Panc1 (cell line): ENCODE measurements at regions not wholly inside any gene's neighbourhood (a gene's known extent, or its start where the extent isn't known, plus 50 kb on each side); places are given as distances from the start of the nearest gene placed in this dataset.

Source experiments
- ATAC-seq: fragments of 200-7000 bp; cut with Tn5 transposase; 2 replicates; pipeline ENCODE4 v1.9.1; 2020; ENCODE audit warnings: mild to moderate bottlenecking, moderate library complexity
- BruUV-seq: library from RNA; stranded (reverse); fragments of 400-500 nt; replicated peaks from 2 replicates; lab custom pipeline; 2021; lab: Mats Ljungman, UMichigan
- CTCF ChIA-PET: fragments of 300-600 bp; sonication (Branson Sonifier 250); formaldehyde crosslinking; loops from one replicate; lab custom pipeline; 2022; ENCODE audit warnings: antibody characterized with exemption; lab: Charles Lee
- POLR2A ChIA-PET: fragments of 300-600 bp; sonication (Branson Sonifier 250); formaldehyde crosslinking; loops from one replicate; lab custom pipeline; 2022; ENCODE audit warnings: antibody characterized with exemption; lab: Charles Lee
- DNase-seq: peaks from one replicate; pipeline ENCODE4 v3.0.0-alpha.2; 2010; ENCODE audit warnings: low read depth, low spot score
- H3K27ac ChIP-seq: 2 replicates; pipeline ENCODE4 v1.5.1; 2011; ENCODE audit warnings: mild to moderate bottlenecking, low read length, inconsistent platforms
- H3K27me3 ChIP-seq: fragments of 200-500 bp; sonication (Bioruptor generic); 2 replicates; pipeline ENCODE4 v1.6.0; 2014; ENCODE audit warnings: low read length, inconsistent platforms; ENCODE audit not compliant: control insufficient read depth, insufficient read depth
- H3K36me3 ChIP-seq: fragments of 200-500 bp; sonication (Bioruptor generic); 2 replicates; pipeline ENCODE4 v1.5.1; 2014; ENCODE audit warnings: inconsistent platforms, mild to moderate bottlenecking, low read length, moderate library complexity; ENCODE audit not compliant: control insufficient read depth, insufficient read depth
- H3K4me1 ChIP-seq: 2 replicates; pipeline ENCODE4 v1.5.1; 2011; ENCODE audit warnings: inconsistent platforms, mild to moderate bottlenecking, low read length, moderate library complexity; ENCODE audit not compliant: control insufficient read depth, insufficient read depth
- H3K4me3 ChIP-seq, 2 experiments: 2 replicates each; pipeline ENCODE4 v1.5.1; 2011 to 2012; ENCODE audit warnings: low read depth in 2 of 2, low read length in 2 of 2, mild to moderate bottlenecking in 2 of 2, inconsistent platforms in 1 of 2, moderate library complexity in 1 of 2
- H3K9me3 ChIP-seq: fragments of 200-500 bp; sonication (Bioruptor generic); 2 replicates; pipeline ENCODE4 v1.5.1; 2014; ENCODE audit warnings: low read depth, mild to moderate bottlenecking, inconsistent platforms, low read length, moderate library complexity; ENCODE audit not compliant: control insufficient read depth, insufficient read depth
- CTCF ChIP-seq: fragments of 450-650 bp; IDR thresholded peaks from 2 replicates; pipeline ENCODE4 v1.5.1; 2017; ENCODE audit warnings: mild to moderate bottlenecking
- POLR2AphosphoS5 ChIP-seq: IDR thresholded peaks from 2 replicates; pipeline ENCODE4 v1.6.1; 2012; ENCODE audit warnings: mild to moderate bottlenecking, low read depth, low read length, moderate library complexity
- REST ChIP-seq, 2 experiments: IDR thresholded peaks; 2 replicates each; pipeline ENCODE4 v1.6.1; 2011 to 2012; ENCODE audit warnings: low read depth in 2 of 2, control low read depth in 1 of 2, low read length in 1 of 2, mild to moderate bottlenecking in 1 of 2, moderate library complexity in 1 of 2; ENCODE audit not compliant: insufficient read depth in 1 of 2
- SIN3A ChIP-seq: IDR thresholded peaks from 2 replicates; pipeline ENCODE4 v1.6.1; 2012; ENCODE audit warnings: low read depth, mild to moderate bottlenecking, low read length, moderate library complexity, borderline replicate concordance; ENCODE audit not compliant: insufficient read depth
- TCF7L2 ChIP-seq: IDR thresholded peaks from 2 replicates; pipeline ENCODE4 v1.6.1; 2011; ENCODE audit warnings: mild to moderate bottlenecking, low read depth, low read length, inconsistent platforms
- in situ Hi-C: cut with HindIII; loops from 2 replicates; pipeline ENCODE4 v1.10.0; 2016; ENCODE audit warnings: low sequenced_read_pairs, low pct_unique_long_range_greater_than_20kb
- intact Hi-C: fragments of 100-400 bp; cut with micrococcal nuclease; formaldehyde crosslinking; loops from one replicate; pipeline ENCODE4 v1.10.0; 2022; ENCODE audit not compliant: unreplicated experiment

DNA sequence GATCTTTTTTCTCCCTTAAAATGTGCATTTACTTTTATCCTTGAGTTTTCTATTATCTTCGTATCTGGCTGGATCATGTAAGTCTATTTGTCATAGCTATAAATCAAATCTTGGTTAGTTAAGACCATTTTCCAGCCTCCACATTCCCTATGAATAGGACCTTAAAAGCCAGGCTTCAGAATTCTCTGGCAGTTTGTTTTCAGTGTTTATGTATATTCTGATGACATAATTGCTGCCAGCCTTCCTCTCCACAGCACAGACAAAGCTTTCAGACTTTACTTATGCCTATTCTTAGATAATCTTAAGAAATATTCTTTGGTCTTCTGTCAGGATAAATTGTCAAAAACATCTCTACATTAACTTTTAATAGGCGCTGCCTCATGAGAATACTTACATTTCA lies 870.8 kb upstream of the SPRY2 start:
- Histone ChIP-seq H3K4me3 (no peak overlapping the region), H3K27ac (no peak overlapping the region), H3K4me1 (no peaks in the 10 kb centered on the region), H3K36me3 (no peaks in the 10 kb centered on the region), H3K9me3 (no peaks in the 10 kb centered on the region), H3K27me3 (no peaks in the 10 kb centered on the region)
- CTCF ChIA-PET = no interaction called here
- in situ Hi-C loops (no loop called here), intact Hi-C loops (no loop called here)
- BruUV-seq = no TSS peak
- DNase-seq = no peak
- no peak for TF ChIP-seq CTCF
- no peak for TF ChIP-seq POLR2AphosphoS5
- TF ChIP-seq SIN3A = no peak
- TF ChIP-seq REST (IDR thresholded peaks at IDR 0.05; ENCODE audit: insufficient read depth in 1 of 2, low read depth in 2 of 2, low read length in 1 of 2) = no peak
- no peak for TF ChIP-seq TCF7L2
- POLR2A ChIA-PET = no interaction called here
- ATAC-seq = no peak

DNA sequence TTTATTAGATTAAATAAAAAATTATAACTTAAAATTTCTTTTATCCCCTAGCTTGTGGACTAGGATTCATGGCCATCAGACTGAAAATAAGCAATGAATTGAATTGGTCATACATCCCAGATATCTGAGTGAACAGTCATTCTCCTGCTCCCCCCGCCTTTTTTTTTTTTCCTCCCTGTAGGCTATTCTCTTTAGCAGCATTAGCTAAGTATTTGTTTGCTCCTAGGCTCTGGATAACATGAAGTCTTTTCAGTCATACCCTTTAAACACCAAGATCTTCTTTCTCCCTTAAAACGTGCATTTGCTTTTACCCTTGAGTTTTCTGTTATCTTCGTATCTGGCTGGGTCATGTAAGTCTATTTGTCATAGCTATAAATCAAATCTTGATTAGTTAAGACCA lies 866.7 kb upstream of the SPRY2 start:
- Histone ChIP-seq H3K4me1 (no peaks in the 10 kb centered on the region), H3K27ac (no peak overlapping the region), H3K27me3 (no peaks in the 10 kb centered on the region), H3K4me3 (no peak overlapping the region), H3K36me3 (no peaks in the 10 kb centered on the region), H3K9me3 (no peaks in the 10 kb centered on the region)
- TF ChIP-seq POLR2AphosphoS5 (no peak), TCF7L2 (no peak), SIN3A (no peak), CTCF (no peak), REST (IDR thresholded peaks at IDR 0.05; ENCODE audit: insufficient read depth in 1 of 2, low read depth in 2 of 2, low read length in 1 of 2) (no peak)
- intact Hi-C loops (no loop called here), in situ Hi-C loops (no loop called here)
- ChIA-PET CTCF (interaction anchor here (0.7 kb wide), 1 partner anchor 965 kb away, joined by 3 read pairs; no protein-coding TSS in a partner anchor), POLR2A (no interaction called here)
- no peak for DNase-seq
- no peak for ATAC-seq
- BruUV-seq = no TSS peak
